ENCODE measurements at regions not wholly inside any gene's neighbourhood (a gene's known extent, or its start where the extent isn't known, plus 50 kb on each side); places are given as distances from the start of the nearest gene placed in this dataset.

GRCh38 chr20:10806539-10806938 is 132.7 kb upstream of the JAG1 start:
- no peak for DNase-seq (ENCODE audit: low read depth)

GRCh38 chr20:10807013-10807412 is 133.2 kb upstream of the JAG1 start:
- no peak for DNase-seq (ENCODE audit: low read depth)

- no peak for DNase-seq (ENCODE audit: low read depth)
These were observed 139.0 kb upstream of the JAG1 start for GRCh38 chr20:10812759-10813327.

- no peak for DNase-seq (ENCODE audit: low read depth)
These were observed 149.8 kb upstream of the JAG1 start for GRCh38 chr20:10823585-10823984.

- no peak for DNase-seq (ENCODE audit: low read depth)
These were observed 151.1 kb upstream of the JAG1 start for GRCh38 chr20:10824750-10825500.

- DNase-seq (ENCODE audit: low read depth) = no peak
These were observed 152.3 kb upstream of the JAG1 start for GRCh38 chr20:10826111-10826510.

- no peak for DNase-seq (ENCODE audit: low read depth)
These were observed 154.4 kb upstream of the JAG1 start for GRCh38 chr20:10828180-10828579.

- no peak for DNase-seq (ENCODE audit: low read depth)
These were observed 158.3 kb upstream of the JAG1 start for GRCh38 chr20:10832141-10832540.

GRCh38 chr20:10837901-10838300 is 164.1 kb upstream of the JAG1 start:
- DNase-seq (ENCODE audit: low read depth) = no peak

- DNase-seq (ENCODE audit: low read depth) = no peak
These were observed 168.3 kb upstream of the JAG1 start for GRCh38 chr20:10842116-10842515.

- DNase-seq (ENCODE audit: low read depth) = no peak
These were observed 169.4 kb upstream of the JAG1 start for GRCh38 chr20:10843146-10843711.

- DNase-seq (ENCODE audit: low read depth) = no peak
These were observed 173.0 kb upstream of the JAG1 start for GRCh38 chr20:10846766-10847165.

- DNase-seq (ENCODE audit: low read depth) = peak; percentile 69
These were observed 175.1 kb upstream of the JAG1 start for GRCh38 chr20:10848810-10849370.

- DNase-seq (ENCODE audit: low read depth) = no peak
These were observed 179.4 kb upstream of the JAG1 start for GRCh38 chr20:10853176-10853575.

- DNase-seq (ENCODE audit: low read depth) = no peak
These were observed 179.9 kb upstream of the JAG1 start for GRCh38 chr20:10853731-10854130.

GRCh38 chr20:10854976-10855375 is 181.2 kb upstream of the JAG1 start:
- no peak for DNase-seq (ENCODE audit: low read depth)

GRCh38 chr20:10855778-10856177 is 182.0 kb upstream of the JAG1 start:
- no peak for DNase-seq (ENCODE audit: low read depth)

- DNase-seq (ENCODE audit: low read depth) = no peak
These were observed 182.6 kb upstream of the JAG1 start for GRCh38 chr20:10856237-10857015.

- no peak for DNase-seq (ENCODE audit: low read depth)
These were observed 183.7 kb upstream of the JAG1 start for GRCh38 chr20:10857352-10858070.

GRCh38 chr20:10861090-10861489 is 187.3 kb upstream of the JAG1 start:
- peak; percentile 44 for DNase-seq (ENCODE audit: low read depth)

- no peak for DNase-seq (ENCODE audit: low read depth)
These were observed 187.8 kb upstream of the JAG1 start for GRCh38 chr20:10861619-10862018.
